A204.1 (cell line): ENCODE measurements at regions not wholly inside any gene's neighbourhood (a gene's known extent, or its start where the extent isn't known, plus 50 kb on each side); places are given as distances from the start of the nearest gene placed in this dataset.
A peak's percentile ranks its signal among the peaks of the same experiment; 100 is the strongest.

Experiments used
- FAIRE-seq: peaks from 2 replicates; lab custom pipeline; 2012; peaks lifted over from hg19 to GRCh38; lab: Jason Lieb, UNC

DNA sequence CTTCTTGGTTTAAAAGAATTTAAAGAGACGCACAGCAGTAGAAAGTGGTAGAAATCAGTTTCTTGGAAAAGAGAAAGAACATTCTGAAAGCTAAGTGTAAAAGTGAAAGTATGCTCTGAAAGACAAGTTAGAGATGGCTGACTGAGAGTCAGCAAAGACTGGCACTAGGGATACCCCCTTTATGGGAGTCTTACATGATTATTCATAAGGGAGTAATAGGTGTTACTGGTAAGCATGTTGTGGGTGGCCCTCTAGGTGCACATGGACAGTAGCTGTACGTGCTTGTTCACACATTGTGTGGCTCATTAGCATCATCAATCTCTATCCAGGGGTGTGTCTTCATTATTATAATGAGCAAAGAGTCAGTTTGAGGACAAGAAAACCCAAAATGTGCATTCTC is 816.2 kb downstream of the CBLN2 start:
- no peak for FAIRE-seq

DNA sequence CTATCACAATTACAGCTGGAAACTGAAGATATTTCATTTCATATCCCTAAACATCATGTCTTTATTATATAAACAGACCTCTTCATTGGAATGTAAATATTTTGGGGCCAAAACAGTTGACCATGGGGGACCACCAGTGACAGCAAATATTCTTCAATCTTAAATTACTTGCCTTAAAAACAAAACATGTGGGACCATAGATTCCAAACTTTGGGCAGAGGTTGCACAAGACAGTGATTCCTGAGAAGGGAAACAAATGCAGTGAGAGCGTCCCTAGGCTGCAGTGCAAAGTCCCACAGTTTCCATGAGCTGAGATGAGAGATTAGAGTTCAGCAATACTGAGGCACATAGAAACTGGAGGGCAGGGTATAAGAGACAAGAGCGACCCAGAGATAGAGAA is 818.9 kb downstream of the CBLN2 start:
- FAIRE-seq, result no peak

DNA sequence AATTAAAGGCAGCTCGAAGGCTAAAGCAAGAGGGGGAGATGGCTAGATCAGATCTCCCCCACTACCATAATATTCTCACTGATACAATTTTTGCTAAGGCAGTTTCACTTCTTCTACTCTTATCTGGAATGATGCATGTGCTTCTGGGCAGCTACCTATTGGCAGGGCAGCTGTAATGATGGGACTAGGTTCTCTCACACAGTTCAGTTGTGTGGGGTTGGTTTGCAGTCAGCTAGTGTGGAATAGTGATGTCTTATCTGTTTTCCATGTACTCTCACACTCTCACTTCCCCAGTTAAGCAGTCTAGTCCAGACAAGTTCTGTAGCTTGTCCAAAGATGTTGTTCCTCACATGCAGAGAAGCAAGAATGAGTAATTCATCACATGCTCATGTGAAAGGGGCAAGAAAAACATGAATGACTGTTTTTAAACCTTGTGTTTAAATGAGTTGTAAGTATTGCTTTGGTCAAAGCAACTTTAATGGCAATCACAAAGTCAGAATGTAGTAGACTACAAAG is 836.1 kb downstream of the CBLN2 start:
- FAIRE-seq, result no peak

DNA sequence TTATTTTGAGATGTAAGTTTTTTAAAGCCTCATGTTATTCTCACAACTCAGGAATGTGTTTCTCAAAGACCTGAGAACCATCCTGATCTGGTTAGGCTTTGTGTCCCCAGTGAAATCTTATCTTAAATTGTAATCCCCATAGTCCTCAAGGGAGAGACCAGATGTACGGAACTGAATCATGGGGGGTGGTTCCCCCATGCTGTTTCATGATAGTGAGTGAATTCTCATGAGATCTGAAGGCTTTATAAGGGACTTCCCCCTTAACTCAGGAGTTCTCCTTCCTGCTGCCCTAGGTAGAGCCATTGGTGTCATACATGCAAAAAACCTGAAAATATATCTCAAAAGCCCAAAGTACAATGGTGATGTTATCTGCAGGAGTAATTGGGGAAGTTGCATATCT is 836.7 kb downstream of the CBLN2 start:
- no peak for FAIRE-seq

DNA sequence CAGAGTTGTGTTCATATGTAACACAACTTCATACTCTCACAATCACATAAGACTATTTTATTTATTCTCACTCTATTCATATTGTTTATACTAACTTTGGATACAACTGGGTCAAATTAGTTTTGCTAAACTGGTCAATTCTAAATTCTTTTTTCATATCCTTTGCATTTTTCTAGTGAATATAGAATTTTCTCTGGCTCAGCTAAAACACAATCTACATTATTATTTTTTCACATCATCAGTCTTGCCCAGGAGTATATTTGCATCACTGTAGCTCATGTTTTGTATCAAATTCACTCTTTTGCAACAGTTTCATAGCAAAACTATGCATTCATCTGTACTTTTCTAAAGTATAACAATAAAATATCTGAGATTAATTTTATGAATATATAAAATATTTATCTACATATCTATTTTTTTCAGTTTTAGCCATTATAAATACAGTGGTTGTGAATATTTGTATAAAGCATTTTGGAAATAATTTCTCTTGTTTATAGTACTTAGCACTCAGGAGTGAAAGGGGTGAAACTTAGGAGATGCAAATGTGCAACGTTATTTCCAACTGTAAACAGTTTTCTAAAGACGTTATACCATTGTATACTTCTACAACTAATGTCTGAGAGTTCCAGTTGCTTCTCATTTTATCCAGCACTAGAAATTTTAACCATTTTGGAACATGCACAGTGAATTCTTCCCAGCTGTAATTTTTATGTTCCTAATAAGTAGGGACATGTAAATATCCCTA is 854.6 kb downstream of the CBLN2 start:
- FAIRE-seq, result no peak

DNA sequence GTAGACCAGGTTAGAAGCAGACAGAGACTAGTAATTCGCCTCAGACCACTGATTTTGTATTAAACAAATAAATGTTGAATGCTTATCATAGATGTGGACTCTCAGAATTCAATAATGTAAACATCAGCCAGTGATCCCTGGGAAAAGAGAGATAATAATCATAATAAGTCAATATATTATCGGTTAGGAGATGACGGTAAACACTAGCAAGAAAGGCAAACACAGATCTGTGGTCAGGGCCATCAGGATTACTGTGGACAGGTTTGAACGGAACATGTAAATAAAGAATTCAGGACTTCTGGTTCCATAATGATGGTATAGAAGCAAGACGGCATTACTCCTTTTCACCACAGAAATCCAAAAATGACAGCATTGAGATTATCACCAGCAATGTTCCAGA is 861.6 kb downstream of the CBLN2 start:
- FAIRE-seq, result no peak

DNA sequence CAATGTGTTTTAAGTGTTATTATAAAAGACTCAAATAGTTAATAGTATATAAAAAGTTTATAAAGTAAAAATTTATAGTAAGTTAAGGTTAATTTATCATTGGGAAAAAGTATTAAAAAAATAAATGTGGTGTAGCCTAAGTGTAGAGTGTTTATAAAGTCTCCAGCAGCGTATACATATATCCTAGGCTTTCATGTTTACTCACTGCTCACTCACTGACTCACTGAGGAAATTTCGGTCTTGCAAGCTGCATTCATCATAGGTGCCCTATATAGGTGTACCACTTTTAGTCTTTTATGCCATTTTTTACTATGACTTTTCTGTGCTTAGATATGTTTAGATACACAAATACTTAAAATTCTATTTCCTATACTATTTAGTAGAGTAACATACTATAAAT is 866.0 kb downstream of the CBLN2 start:
- FAIRE-seq, result peak; percentile 64

DNA sequence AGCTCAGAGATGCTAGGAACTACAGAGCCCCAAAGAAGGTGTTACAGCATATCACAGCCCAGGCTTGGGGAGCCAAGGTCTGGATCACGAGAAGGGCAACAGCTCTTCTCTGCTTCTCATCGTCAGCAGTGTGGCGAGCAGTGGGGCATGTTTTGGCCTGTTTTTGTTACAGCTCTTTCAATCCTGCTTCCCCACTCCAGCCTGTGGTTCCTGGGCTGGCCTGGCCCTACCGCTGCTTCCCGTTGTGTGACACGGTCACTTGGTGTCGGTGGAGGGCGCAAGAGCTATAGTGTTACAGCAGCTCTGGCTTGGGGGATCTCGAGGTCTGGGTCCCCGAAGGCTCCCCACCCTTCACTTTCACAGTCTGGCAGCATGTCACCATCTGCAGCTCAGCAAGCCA is 870.2 kb downstream of the CBLN2 start:
- no peak for FAIRE-seq

DNA sequence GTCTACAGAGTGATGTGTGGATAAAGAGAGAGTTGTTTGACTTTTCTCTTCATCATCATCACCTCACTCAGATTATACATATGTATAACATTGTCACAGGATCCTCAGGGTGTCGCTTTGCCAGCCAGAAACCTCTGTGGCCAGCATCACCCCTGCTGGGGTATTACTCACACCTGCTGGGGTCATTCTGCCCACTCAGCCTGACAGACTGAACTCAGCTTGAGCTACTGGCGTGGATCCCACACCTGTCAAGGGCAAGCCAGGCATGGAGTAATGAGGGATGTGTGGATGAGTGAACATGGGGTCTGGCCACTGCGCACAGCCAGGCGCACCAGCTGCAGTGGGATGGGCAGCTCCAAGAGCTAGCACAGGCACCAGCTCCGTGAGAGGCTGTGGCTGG is 870.6 kb downstream of the CBLN2 start:
- FAIRE-seq, result no peak

DNA sequence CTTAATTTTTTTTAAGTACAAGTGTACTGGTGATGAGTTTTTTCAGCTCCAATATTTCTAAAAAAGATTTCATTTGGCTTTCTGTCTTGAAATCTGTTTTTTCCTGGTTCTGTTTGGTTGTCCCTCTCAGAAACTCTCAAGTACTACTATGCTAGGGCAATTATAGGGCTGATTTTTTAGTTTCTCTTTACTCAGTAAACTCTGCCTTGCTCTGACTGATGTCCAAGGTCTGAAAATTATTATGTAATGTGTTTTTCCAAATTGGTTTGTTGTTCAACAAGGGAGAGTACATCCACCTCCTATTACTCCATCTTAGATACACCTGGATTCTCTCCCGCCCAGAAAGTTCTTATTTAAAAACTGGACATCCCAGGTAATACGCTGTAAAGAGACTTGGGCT is 877.7 kb downstream of the CBLN2 start:
- FAIRE-seq, result no peak

DNA sequence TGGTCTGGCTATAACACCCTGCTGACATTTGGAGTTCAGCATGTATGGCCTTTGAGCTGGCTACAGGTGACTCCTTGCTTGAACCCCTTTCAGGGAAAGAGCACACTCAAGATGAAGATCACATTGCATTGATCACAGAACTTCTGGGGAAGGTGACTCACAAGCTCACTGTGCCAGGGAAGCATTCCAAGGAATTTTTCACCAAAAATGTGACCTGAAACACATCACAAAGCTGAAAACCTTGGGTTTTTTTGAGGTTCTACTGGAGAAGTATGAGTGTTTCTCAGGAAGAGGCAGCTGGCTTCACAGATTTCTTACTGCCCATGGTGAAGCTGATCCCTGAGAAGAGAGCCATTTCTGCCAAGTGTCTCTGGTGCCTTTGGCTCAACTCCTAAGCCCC is 879.0 kb downstream of the CBLN2 start:
- FAIRE-seq, result no peak

DNA sequence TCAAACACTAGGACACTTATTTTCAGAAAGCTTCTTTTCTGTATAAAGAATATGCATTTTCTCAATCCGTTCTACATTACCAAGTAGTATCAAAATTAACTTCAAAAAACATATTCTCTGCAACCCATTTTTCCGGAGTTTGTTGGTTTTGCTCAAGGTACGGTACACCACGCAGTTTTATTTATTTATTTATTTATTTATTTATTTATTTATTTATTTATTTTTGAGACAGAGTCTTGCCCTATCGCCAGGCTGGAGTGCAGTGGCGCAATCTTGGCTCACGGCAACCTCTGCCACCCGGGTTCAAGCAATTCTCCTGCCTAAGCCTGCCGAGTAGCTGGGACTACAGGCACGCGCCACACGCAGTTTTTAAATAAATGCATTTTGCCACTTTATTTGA is 900.3 kb downstream of the CBLN2 start:
- no peak for FAIRE-seq

DNA sequence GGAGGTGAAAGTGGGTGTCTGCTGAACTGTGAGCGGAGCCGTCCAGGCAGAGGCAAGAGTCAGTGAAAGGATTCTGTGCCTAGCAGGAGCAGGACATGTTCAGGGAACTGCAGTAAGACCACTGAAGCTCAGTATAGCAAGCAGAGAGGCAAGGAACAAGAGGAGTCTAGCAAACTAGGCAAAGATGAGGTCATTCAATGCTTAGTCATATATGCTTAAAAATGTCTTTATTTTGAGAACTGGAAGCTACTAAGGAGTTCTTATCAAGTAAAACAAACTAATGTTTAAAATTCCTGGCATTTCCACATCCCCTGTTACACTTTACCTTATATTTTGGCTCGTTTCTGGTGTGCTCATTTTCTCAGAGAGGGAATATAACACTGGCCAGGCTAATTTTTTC is 913.4 kb downstream of the CBLN2 start:
- no peak for FAIRE-seq

DNA sequence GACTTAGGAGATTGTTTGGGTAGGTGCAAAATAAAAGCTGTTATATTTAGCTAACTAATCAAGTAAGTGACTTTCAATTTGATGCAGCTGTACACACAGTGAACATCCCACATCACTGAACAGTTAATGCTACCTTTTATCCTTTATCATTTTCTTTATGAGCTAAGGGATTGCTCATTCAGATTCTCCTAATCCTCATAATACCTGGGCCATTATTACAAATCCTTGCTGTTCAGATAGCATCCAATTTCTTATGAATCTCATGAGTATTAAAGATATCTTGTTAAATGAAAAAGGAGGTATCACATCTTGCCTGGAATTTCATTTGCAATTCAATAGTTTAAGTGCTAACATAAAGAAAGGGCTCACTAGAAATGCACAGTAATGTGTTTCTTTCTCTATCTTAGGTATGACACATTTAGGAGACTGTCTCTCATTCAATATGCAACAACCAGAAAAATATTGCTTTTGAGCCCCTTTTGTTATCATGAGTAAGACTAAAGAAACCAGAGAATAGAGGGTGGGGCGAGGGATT is 918.5 kb downstream of the CBLN2 start:
- no peak for FAIRE-seq

DNA sequence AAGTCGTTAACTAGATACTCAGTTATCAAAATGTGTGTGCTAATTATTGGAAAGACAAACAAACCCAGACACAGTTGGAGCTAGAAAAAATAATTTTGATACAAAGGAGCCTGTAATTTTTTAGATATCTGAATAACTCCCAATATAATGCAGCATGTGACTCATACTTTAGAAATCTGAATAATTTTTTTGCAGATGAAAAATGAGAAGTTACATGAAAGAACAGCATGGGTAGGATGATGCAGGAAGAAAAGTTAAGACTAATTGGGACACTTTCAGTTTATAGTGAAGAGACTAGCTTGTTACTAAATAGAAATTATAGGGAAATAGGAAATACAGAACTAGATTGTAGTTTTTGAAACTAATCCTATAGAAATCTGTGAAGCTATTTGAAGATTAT is 945.8 kb downstream of the CBLN2 start:
- FAIRE-seq, result no peak

DNA sequence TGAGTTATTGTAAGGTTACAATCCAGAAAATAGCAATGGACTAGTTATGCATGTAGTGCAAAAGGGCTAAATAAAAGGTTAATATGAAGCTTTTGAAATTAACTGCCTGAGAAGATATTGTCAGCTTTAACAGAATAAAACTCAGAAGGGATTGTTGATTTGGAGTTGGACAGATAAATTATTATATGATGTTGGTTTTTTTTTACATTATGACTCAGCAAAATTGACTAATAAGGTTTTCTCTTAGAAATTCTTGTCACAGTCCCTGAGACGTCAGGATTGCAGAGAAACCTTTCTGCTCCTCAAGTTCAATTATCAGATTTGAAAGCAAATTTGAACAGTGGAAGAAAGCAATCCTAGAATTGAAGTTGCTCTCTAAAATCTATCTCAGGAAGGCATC is 946.9 kb downstream of the CBLN2 start:
- FAIRE-seq, result no peak

DNA sequence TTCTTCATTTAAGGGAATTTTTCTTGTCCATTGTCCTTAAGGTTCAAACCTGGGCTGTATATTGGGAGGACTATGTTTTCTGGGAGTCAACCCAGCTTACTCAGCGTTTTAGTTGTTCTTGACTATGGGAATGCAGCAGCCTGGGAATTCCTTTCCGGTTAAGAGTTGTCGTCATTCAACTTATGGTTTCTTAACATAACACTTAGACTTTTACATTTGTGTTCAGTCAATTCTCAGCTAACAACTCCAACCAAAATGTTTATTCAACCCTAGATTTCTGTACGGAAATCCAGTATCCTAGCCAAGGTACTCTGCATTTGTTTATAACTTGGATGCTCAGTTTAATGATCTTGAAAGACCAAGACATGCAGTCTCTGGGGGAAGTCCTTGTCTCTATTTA is 960.9 kb downstream of the CBLN2 start:
- FAIRE-seq, result no peak

DNA sequence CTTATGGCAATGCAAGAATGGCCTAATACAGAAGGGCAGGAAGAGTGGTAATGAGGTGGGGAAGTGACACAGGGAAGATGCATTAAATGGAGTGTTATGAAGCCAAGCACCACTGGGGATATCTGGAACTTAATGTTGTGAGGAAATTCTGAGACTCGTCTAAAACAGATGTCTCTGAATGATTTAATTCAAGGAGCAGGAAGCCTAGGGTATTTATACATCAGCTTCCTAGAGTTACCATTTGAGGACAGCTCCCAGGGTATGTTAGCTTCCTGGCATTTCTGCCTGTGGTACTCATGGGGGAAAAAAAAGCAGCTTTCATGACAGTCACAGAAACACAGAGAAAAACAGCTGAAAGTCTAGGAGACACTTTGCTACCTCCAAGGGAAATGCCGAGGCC is 989.5 kb downstream of the CBLN2 start:
- no peak for FAIRE-seq

DNA sequence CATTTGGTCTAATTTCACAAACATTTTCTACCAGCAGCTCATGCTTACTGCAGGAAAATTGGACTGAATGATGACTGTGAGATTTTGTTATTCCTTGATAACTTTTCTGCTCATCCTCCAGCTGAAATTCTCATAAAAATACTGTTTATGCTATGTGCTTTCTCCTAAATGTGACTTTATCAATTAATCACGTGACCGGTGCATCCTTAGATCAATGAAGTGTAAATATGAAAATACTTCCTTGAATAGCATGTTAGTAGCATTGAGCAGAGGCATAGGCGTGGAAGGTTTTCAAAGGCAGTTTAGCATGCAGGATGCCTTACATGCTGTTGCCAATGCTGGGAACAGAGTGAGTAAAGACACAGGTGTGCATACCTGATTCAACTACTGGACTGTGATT is 1002.5 kb downstream of the CBLN2 start:
- no peak for FAIRE-seq

DNA sequence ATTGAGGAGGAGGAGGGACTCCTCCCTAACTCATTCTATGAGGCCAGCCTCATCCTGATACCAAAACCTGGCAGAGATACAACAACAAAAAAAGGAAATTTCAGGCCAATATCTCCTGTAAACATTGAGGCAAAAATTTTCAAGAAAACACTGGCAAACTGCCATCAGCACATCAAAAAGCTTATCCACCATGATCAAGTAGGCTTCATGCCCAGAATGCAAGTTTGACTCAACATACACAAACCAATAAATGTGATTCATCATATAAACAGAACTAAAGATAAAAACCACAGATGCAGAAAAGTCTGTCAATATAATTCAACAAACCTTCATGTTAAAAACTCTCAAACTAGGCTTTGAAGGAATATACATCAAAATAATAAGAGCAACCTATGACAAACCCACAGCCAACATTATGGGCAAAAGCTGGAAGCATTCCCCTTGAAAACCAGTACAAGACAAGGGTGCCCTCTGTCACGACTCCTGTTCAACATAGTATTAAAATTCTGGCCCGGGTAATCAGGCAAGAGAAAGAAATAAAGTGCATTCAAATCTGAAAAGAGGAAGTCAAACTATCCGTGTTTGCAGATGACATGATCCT is 1014.3 kb downstream of the CBLN2 start:
- no peak for FAIRE-seq

DNA sequence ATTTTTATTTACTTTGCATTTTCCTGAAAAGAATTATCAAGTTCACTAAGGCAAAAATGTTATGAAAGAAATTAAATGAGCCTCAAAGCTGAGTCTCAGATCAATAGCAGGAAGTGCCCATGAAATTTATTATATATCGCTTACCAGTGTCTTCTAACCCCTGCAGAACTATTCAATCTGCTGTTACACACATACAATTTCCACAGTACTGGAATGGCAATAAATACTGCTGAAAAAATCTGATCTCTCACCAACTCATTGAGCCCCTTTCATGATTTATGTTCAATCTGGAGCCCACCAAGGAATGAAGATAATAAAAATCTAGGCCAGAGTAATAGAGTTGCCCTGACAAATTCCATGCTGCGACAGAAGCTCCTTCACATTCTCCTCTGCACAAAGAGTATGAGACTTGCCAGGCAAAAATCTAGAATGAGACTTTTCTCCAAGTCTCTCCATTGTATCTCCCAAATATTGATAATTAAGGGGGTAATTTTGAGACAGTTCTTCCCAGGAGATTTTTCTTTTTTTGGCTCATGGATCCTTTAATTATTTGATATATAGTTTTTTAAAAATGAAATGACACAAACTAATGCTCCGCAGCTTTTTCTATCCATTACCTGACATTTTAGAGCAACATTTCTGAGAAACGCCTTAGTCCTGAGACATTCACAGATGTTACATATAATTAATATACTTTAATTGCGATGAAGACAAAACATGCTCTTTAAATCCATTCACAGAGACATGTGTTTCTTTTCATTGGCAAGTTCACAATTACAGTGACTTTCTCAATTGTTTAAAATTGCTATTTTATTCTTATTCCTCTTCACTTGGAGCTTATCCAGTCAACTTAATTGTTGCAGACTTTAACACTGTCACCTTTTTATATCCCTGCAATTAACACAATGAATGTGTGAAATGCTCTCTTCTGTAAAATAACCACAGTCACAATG is 1020.4 kb downstream of the CBLN2 start:
- no peak for FAIRE-seq

DNA sequence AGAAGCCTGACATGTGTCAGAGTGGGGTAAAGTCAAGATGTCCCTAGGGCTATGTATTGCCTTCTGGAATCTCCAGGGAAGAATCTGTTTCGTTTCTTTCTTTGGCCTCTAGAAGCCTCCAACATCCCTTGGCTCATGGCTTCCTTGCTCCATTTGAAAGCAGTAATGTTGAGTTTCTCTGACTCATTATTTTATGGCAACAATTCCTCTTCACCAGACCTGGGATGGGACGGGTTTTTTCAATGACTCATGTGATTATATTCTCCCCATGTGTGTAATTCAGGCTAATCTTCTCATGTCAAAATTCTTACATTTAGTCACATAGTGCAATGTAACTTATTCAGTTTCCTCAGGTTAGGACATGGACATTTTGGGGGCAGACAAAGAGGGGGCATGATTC is 1038.6 kb downstream of the CBLN2 start:
- no peak for FAIRE-seq

DNA sequence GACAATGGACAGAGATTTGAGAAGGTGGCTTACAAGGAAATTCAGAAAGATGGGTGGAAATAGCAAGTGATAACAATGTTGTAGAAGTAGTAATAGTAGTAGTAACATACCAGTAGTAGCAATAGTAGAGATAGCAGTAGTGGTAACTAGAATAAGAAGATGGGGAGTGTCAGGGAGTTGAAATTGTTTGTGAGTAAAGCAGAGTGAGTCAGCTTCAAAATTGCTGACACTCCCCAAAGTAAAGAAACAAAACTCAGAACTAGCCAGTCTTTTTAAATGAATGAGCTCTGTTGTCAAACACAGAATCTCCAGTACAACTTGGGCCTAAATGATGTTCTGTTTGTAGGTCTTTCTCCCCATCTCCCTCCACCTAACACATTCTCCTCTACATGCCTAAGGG is 1040.9 kb downstream of the CBLN2 start:
- no peak for FAIRE-seq
